Nephron progenitor cell (in vitro differentiated cells): ENCODE measurements at regions not wholly inside any gene's neighbourhood (a gene's known extent, or its start where the extent isn't known, plus 50 kb on each side); places are given as distances from the start of the nearest gene placed in this dataset.

Source experiments
- DNase-seq: peaks from one replicate; pipeline ENCODE4 v3.0.0; 2021
- H3K27ac Mint-ChIP-seq: 2 replicates; pipeline ENCODE4 v1.8.0; 2021; ENCODE audit warnings: mild to moderate bottlenecking, moderate library complexity, mixed read lengths
- H3K27me3 Mint-ChIP-seq: 2 replicates; pipeline ENCODE4 v1.8.0; 2021; ENCODE audit warnings: mild to moderate bottlenecking, low read depth, mixed read lengths; ENCODE audit not compliant: poor library complexity
- H3K36me3 Mint-ChIP-seq: 2 replicates; pipeline ENCODE4 v1.8.0; 2021; ENCODE audit warnings: low read depth, mixed read lengths
- H3K4me1 Mint-ChIP-seq: 2 replicates; pipeline ENCODE4 v1.8.0; 2021; ENCODE audit warnings: mixed read lengths
- H3K4me3 Mint-ChIP-seq: 2 replicates; pipeline ENCODE4 v1.8.0; 2021; ENCODE audit warnings: mild to moderate bottlenecking, moderate library complexity, mixed read lengths
- H3K9me3 Mint-ChIP-seq: 2 replicates; pipeline ENCODE4 v1.8.0; 2021; ENCODE audit warnings: mild to moderate bottlenecking, moderate library complexity, mixed read lengths
- TF ChIP-seq, protein P1 (sequence below): fragments of 200-600 bp; sonication (generic); IDR thresholded peaks from 2 replicates; pipeline ENCODE4 v1.5.0; 2021; ENCODE audit warnings: antibody characterized with exemption

DNA sequence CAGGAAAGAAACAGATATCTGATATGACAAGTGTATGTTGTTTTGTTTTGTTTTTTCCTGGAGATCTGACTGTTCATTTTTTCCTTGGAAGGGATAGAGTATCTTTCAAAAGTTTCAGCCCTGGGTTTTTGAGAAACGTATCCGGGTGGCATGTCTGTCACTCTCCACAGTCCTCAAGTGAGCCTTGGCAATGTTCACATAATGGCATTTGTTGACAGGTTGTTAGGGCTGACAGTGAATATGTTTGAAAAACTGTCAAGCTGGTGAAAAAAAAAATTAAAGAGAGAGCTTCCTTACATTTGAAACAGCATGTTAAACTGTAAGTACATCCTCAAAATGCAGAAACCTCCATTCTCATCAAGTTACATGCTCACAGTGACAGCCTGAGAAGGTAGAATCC lies 113.0 kb upstream of the DYNLRB2 start:
- Mint-ChIP-seq H3K27me3 (peaks cover 26% of the 10 kb centered on the region), H3K9me3 (peaks cover 9% of the 10 kb centered on the region), H3K4me1 (no peaks in the 10 kb centered on the region), H3K36me3 (no peaks in the 10 kb centered on the region), H3K4me3 (no peak overlapping the region), H3K27ac (no peak overlapping the region)
- TF ChIP-seq, protein P1, sequence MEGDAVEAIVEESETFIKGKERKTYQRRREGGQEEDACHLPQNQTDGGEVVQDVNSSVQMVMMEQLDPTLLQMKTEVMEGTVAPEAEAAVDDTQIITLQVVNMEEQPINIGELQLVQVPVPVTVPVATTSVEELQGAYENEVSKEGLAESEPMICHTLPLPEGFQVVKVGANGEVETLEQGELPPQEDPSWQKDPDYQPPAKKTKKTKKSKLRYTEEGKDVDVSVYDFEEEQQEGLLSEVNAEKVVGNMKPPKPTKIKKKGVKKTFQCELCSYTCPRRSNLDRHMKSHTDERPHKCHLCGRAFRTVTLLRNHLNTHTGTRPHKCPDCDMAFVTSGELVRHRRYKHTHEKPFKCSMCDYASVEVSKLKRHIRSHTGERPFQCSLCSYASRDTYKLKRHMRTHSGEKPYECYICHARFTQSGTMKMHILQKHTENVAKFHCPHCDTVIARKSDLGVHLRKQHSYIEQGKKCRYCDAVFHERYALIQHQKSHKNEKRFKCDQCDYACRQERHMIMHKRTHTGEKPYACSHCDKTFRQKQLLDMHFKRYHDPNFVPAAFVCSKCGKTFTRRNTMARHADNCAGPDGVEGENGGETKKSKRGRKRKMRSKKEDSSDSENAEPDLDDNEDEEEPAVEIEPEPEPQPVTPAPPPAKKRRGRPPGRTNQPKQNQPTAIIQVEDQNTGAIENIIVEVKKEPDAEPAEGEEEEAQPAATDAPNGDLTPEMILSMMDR: no peak
- no peak for DNase-seq

- H3K9me3 Mint-ChIP-seq: no peaks in the 10 kb centered on the region
- no peaks in the 10 kb centered on the region for H3K36me3 Mint-ChIP-seq
- no peak overlapping the region for H3K4me3 Mint-ChIP-seq
- no peaks in the 10 kb centered on the region for H3K4me1 Mint-ChIP-seq
- TF ChIP-seq, protein P1: no peak
- DNase-seq: no peak
- peaks cover 48% of the 10 kb centered on the region for H3K27me3 Mint-ChIP-seq
- H3K27ac Mint-ChIP-seq: no peak overlapping the region
These were observed 122.1 kb upstream of the DYNLRB2 start for GRCh38 chr16:80418517-80419355.

DNA sequence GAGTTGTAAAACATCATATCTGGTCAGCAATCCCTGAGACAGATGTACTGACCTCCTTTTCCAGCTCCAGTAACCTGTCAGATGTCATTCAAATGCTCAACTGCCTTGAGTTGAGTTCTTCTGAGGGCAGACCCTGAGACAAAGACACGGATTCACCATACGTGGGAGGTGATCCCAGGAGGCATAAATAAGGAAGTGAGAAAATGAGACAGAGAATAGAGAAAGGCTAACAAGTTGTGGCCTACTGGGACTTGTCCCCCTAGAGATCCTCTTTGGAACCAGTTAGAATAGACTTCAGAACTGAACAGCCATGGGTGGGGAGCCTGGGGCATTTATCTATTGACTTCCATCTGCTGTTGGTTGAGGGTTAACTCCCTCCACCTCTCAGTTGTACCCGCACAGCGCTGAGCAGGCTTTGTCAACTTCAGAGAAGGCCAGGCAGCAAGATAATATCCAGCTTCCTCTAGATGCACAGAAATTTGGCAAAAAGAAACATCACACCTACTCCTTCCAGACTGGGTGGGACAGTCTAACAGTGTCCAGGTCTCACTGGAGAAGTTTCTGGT lies 123.0 kb upstream of the DYNLRB2 start:
- no peaks in the 10 kb centered on the region for H3K9me3 Mint-ChIP-seq
- no peak overlapping the region for H3K27ac Mint-ChIP-seq
- no peaks in the 10 kb centered on the region for H3K4me1 Mint-ChIP-seq
- no peaks in the 10 kb centered on the region for H3K36me3 Mint-ChIP-seq
- no peak for DNase-seq
- peaks cover 57% of the 10 kb centered on the region for H3K27me3 Mint-ChIP-seq
- TF ChIP-seq, protein P1: no peak
- no peak overlapping the region for H3K4me3 Mint-ChIP-seq

DNA sequence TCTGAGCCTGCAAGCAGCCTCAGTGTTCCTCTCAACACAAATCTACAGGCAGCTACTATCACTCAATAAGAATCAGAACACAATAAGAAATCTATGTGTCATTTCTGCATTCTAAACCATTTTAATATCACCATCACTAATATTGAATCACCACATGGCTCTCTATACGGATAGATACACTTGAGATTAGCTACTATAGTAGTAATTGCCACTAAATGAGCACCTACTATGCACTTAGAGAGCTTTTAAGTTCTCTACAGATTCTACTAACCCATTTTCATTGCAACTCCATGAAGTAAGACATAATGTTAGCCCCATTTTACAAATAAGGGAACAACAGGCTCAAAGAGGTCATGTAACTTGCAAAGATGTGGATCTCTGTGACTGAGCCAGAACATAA lies 132.8 kb upstream of the DYNLRB2 start:
- TF ChIP-seq, protein P1: no peak

DNA sequence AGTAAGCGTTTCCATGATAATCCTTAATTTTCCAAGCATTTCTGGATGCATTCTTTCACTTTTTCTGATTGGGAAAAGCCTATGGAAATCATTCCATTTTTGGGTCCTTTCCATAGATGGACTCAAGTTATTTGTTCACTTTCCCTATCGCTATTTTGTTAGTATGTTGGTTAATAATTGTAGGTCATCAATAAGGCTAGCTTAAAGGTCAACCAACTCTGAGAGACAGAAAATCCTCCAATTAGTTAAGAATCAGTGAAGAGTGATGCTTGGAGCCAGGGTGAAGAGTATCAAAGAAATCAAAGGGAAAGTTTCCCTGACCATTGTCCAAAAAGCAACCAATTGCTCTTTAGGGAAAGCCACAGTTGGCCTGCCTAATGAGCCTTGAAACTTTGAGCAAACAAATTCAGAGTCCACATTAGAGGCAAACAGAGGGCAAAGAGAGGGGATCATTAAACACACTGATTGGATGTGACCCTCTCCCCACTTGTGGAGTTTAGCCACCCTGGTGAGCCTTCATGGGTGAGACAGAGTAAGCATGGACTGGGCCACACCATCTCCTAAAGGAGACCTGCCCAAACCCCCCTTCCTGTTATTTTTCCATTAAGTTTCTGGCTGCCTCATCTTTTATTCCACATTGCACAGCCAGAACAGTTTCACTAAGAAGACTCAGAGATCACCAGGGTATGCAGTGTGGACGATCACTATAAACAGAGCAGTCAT lies 133.4 kb upstream of the DYNLRB2 start:
- no peaks in the 10 kb centered on the region for H3K36me3 Mint-ChIP-seq
- DNase-seq: peak; percentile 10
- no peak overlapping the region for H3K27ac Mint-ChIP-seq
- H3K27me3 Mint-ChIP-seq: peaks cover 60% of the 10 kb centered on the region
- TF ChIP-seq, protein P1: no peak
- H3K9me3 Mint-ChIP-seq: peaks cover 6% of the 10 kb centered on the region
- peaks cover 31% of the 10 kb centered on the region for H3K4me1 Mint-ChIP-seq
- H3K4me3 Mint-ChIP-seq: no peak overlapping the region

More for the DNA sequence above, 132.8 kb upstream of the DYNLRB2 start:
- no peaks in the 10 kb centered on the region for H3K36me3 Mint-ChIP-seq
- H3K27me3 Mint-ChIP-seq: peaks cover 61% of the 10 kb centered on the region
- H3K4me3 Mint-ChIP-seq: no peak overlapping the region
- H3K9me3 Mint-ChIP-seq: peaks cover 6% of the 10 kb centered on the region
- peaks cover 31% of the 10 kb centered on the region for H3K4me1 Mint-ChIP-seq
- no peak overlapping the region for H3K27ac Mint-ChIP-seq
- DNase-seq: no peak
